K562 (cell line): ENCODE measurements at regions not wholly inside any gene's neighbourhood (a gene's known extent, or its start where the extent isn't known, plus 50 kb on each side); places are given as distances from the start of the nearest gene placed in this dataset.

Experiments
- ATAC-seq: fragments of 200-7000 bp; cut with Tn5 transposase; 3 replicates; pipeline ENCODE4 v1.9.1; 2020; ENCODE audit warnings: moderate library complexity
- BruUV-seq: library from RNA; stranded (reverse); fragments of 400-500 nt; replicated peaks from 2 replicates; lab custom pipeline; 2021; lab: Mats Ljungman, UMichigan
- CTCF ChIA-PET: fragments of 300-600 bp; formaldehyde crosslinking; extraction: SDS; loops from one replicate; lab custom pipeline; 2021; ENCODE audit warnings: low intra/inter-chr PET ratio; lab: Yijun Ruan, JAX
- POLR2A ChIA-PET: fragments of 300-600, 350-650 bp; sonication (Branson Sonifier 250); formaldehyde crosslinking; extraction: SDS; loops from one replicate; lab custom pipeline; 2021; ENCODE audit warnings: antibody characterized with exemption, inconsistent platforms; lab: Yijun Ruan, JAX
- DNase-seq, 4 experiments: peaks; one replicate each; pipeline versions ENCODE4 v3.0.0 to v3.0.0-alpha.2; 2011 to 2018; ENCODE audit warnings: low spot score in 3 of 4, mixed read lengths in 3 of 4; ENCODE audit errors: extremely low read depth in 1 of 4
- FAIRE-seq: peaks from 2 replicates; lab custom pipeline; 2011; peaks lifted over from hg19 to GRCh38; lab: Jason Lieb, UNC
- H2AFZ ChIP-seq: 2 replicates; pipeline ENCODE4 v1.6.0; 2011; ENCODE audit warnings: low read depth, low read length, control low read depth, inconsistent platforms
- H3K27ac ChIP-seq: fragments of 200-600 bp; 3 replicates; pipeline ENCODE4 v1.8.0; 2011; ENCODE audit warnings: low read depth, mild to moderate bottlenecking, control low read depth, inconsistent platforms, low read length, moderate library complexity, mixed read lengths; ENCODE audit errors: extremely low read depth
- H3K27me3 ChIP-seq, 2 experiments: fragments of 300-600 bp in 1 of 2; 2 replicates in 1 of 2; 3 replicates in 1 of 2; pipeline versions ENCODE4 v1.6.0 to v1.8.0; 2011; ENCODE audit warnings: inconsistent platforms in 2 of 2, low read length in 2 of 2, mild to moderate bottlenecking in 1 of 2, mixed read lengths in 1 of 2, moderate library complexity in 1 of 2; ENCODE audit not compliant: control insufficient read depth in 2 of 2, insufficient read depth in 2 of 2
- H3K36me3 ChIP-seq: fragments of 300-600 bp; 3 replicates; pipeline ENCODE4 v1.8.0; 2011; ENCODE audit warnings: mild to moderate bottlenecking, low read length, inconsistent platforms; ENCODE audit not compliant: control insufficient read depth, insufficient read depth
- H3K4me1 ChIP-seq, 2 experiments: fragments of 200-600 bp in 1 of 2; replicated peaks in 1 of 2; 2 replicates in 1 of 2; 3 replicates in 1 of 2; pipeline versions ENCODE4 v1.5.1 to v1.8.0; 2011; ENCODE audit warnings: inconsistent platforms in 2 of 2, low read length in 2 of 2, mild to moderate bottlenecking in 1 of 2, mixed read lengths in 1 of 2, moderate library complexity in 1 of 2; ENCODE audit not compliant: control insufficient read depth in 2 of 2, insufficient read depth in 2 of 2
- H3K4me2 ChIP-seq: 2 replicates; pipeline ENCODE4 v1.6.1; 2011; ENCODE audit warnings: low read length, control low read depth, inconsistent platforms, mixed read lengths; ENCODE audit not compliant: insufficient read depth
- H3K4me3 ChIP-seq: fragments of 200-600 bp; sonication (generic), shearing (Covaris generic); 2 replicates; pipeline ENCODE4 v1.5.1; 2016; ENCODE audit warnings: control low read depth, inconsistent platforms
- H3K79me2 ChIP-seq: fragments of 200-600 bp; 3 replicates; pipeline ENCODE4 v1.8.0; 2011; ENCODE audit warnings: low read length, inconsistent platforms; ENCODE audit not compliant: control insufficient read depth, insufficient read depth
- H3K9ac ChIP-seq, 2 experiments: 2 replicates each; pipeline versions ENCODE4 v1.6.0 to v1.6.1; 2011; ENCODE audit warnings: low read depth in 2 of 2, low read length in 2 of 2, control low read depth in 1 of 2, inconsistent platforms in 1 of 2, mild to moderate bottlenecking in 1 of 2, mixed read lengths in 1 of 2; ENCODE audit not compliant: insufficient read depth in 1 of 2
- H3K9me1 ChIP-seq: one replicate; pipeline ENCODE4 v1.6.0; 2011; ENCODE audit warnings: inconsistent platforms, mild to moderate bottlenecking, low read length, moderate library complexity; ENCODE audit not compliant: control insufficient read depth, insufficient read depth
- H3K9me3 ChIP-seq: replicated peaks from 2 replicates; pipeline ENCODE4 v1.5.1; 2011; ENCODE audit warnings: low read depth, low read length, inconsistent platforms; ENCODE audit not compliant: control insufficient read depth, insufficient read depth
- H4K20me1 ChIP-seq: replicated peaks from 2 replicates; pipeline ENCODE4 v1.6.1; 2011; ENCODE audit warnings: low read length, inconsistent platforms, mixed read lengths; ENCODE audit not compliant: control insufficient read depth, insufficient read depth
- C11orf30 ChIP-seq: fragments of 450-650 bp; IDR thresholded peaks from 2 replicates; pipeline ENCODE4 v1.6.1; 2016; ENCODE audit warnings: low read depth, mild to moderate bottlenecking
- ELF2 ChIP-seq: fragments of 250-450 bp; sonication (Bioruptor Pico); IDR thresholded peaks from 2 replicates; pipeline ENCODE4 v1.5.0; 2021; ENCODE audit warnings: mild to moderate bottlenecking
- MAFF ChIP-seq: IDR thresholded peaks from 2 replicates; pipeline ENCODE4 v1.6.1; 2012; ENCODE audit warnings: low read length, improper control_type of control experiment
- ZNF316 ChIP-seq: fragments of 450-650 bp; IDR thresholded peaks from 2 replicates; pipeline ENCODE4 v1.6.1; 2016
- ZNF354B ChIP-seq: fragments of 250-450 bp; sonication (Bioruptor Pico); IDR thresholded peaks from 2 replicates; pipeline ENCODE4 v1.4.0; 2020
- WGBS: fragments of 100-300 bp; shearing (Covaris generic); methylation state at CpG from one replicate; pipeline ENCODE4 v1.1.6; 2016; ENCODE audit warnings: low coverage, mixed read lengths; ENCODE audit not compliant: insufficient coverage; ENCODE audit errors: missing lambda C conversion rate; 5-methylcytosine and 5-hydroxymethylcytosine counted together
- in situ Hi-C: fragments of 300-500 bp; cut with MboI; formaldehyde crosslinking; loops from 4 replicates; pipeline ENCODE4 v1.15.0; 2018; ENCODE audit warnings: inconsistent platforms, mixed read lengths
- intact Hi-C: fragments of 100-400 bp; cut with micrococcal nuclease; formaldehyde crosslinking; loops from 2 replicates; pipeline ENCODE4 v1.14.2; 2022
- TF ChIP-seq, protein P1 (sequence below): fragments of 450-650 bp; formaldehyde crosslinking; IDR thresholded peaks from 2 replicates; pipeline ENCODE4 v1.4.0; 2022; ENCODE audit warnings: mild to moderate bottlenecking, moderate library complexity

DNA sequence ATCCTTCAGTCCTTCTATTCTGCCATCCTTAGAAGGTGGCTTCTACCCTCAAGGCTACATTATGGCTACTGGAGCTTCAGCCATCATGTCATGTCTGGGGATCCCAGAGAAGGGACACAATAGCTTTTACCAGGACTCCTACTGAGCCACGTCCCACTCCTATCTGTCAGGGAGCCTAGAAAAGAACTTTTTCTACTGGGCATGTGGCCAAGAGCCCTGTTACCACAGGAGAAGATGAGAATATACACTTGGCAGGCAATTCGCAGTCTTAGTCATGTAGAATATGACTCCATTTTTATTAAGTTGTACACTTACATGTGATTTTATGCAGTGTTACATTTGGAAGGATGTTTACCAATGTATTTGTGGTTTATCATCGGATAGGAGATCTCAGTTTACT lies 64.6 kb upstream of the KCNMA1 start:
- CTCF ChIA-PET: no interaction called here
- Histone ChIP-seq H3K27ac (no peak overlapping the region), H3K4me2 (no peak overlapping the region), H3K79me2 (no peaks in the 10 kb centered on the region), H4K20me1 (no peaks in the 10 kb centered on the region), H3K36me3 (no peaks in the 10 kb centered on the region), H3K9ac (no peak overlapping the region), H3K9me1 (no peaks in the 10 kb centered on the region), H3K4me1 (no peaks in the 10 kb centered on the region), H3K4me3 (no peak overlapping the region), H3K27me3 (peaks cover 2 to 23% of the 10 kb centered on the region in 2 experiments), H3K9me3 (no peaks in the 10 kb centered on the region), H2AFZ (no peak overlapping the region)
- POLR2A ChIA-PET: no interaction called here
- 0% methylated on average over 3 of the region's 3 CpGs for WGBS
- DNase-seq: no peak
- FAIRE-seq: no peak
- no peak for ATAC-seq
- intact Hi-C loops (no loop called here), in situ Hi-C loops (no loop called here)
- BruUV-seq: no TSS peak
- no peak for TF ChIP-seq ZNF354B (CRISPR knock-in tag)

DNA sequence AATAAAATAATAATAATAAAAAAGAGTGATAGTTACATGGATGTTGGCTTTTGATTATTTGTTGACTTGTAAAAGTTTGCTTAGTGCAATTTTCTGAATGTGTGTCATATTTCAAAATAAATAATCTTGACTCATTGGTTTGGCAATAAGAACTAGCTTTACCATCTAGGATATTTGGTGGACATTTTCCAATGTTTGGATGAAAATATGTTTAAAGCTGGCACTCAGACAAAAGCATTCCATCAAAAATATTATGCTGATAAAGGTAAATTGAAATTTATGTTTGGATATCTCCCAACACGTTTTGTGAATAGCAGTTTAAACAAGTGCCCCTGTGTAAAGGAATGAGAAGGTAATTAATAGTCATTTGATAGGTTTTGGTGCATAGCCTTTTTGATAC lies 62.5 kb upstream of the KCNMA1 start:
- WGBS: 0% methylated on average over 1 of the region's 1 CpG
- H3K79me2 ChIP-seq: no peaks in the 10 kb centered on the region
- no peak overlapping the region for H3K27ac ChIP-seq
- no peaks in the 10 kb centered on the region for H3K9me1 ChIP-seq
- DNase-seq: no peak
- TF ChIP-seq ELF2 (CRISPR knock-in tag) (no peak), MAFF (0 out of 2 replicates have a peak, but pooled peaks have one; percentile 24), ZNF316 (peak; percentile 63), C11orf30 (peak; percentile 36; the same call in 1 of the 2 replicates)
- TF ChIP-seq, protein P1, sequence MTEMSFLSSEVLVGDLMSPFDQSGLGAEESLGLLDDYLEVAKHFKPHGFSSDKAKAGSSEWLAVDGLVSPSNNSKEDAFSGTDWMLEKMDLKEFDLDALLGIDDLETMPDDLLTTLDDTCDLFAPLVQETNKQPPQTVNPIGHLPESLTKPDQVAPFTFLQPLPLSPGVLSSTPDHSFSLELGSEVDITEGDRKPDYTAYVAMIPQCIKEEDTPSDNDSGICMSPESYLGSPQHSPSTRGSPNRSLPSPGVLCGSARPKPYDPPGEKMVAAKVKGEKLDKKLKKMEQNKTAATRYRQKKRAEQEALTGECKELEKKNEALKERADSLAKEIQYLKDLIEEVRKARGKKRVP (CRISPR knock-in tag): no peak
- no peak for ATAC-seq
- no peaks in the 10 kb centered on the region for H3K9me3 ChIP-seq
- no TSS peak for BruUV-seq
- in situ Hi-C loops: no loop called here
- no peak overlapping the region for H3K9ac ChIP-seq
- H2AFZ ChIP-seq: no peak overlapping the region
- H3K4me3 ChIP-seq: no peak overlapping the region
- H3K27me3 ChIP-seq: peaks cover 2 to 19% of the 10 kb centered on the region in 2 experiments
- no peak overlapping the region for H3K4me2 ChIP-seq
- ChIA-PET CTCF (no interaction called here), POLR2A (no interaction called here)
- no peaks in the 10 kb centered on the region for H3K36me3 ChIP-seq
- intact Hi-C loops: no loop called here
- FAIRE-seq: no peak
- H4K20me1 ChIP-seq: no peaks in the 10 kb centered on the region
- no peaks in the 10 kb centered on the region for H3K4me1 ChIP-seq
